GM18507 (cell line): ENCODE measurements at regions not wholly inside any gene's neighbourhood (a gene's known extent, or its start where the extent isn't known, plus 50 kb on each side); places are given as distances from the start of the nearest gene placed in this dataset.
"Not testable (repeated sequence)": the region's sequence is repeated elsewhere in the genome, so short reads cannot be mapped to it uniquely, and the experiment has no call there.

Experiments
- DNase-seq: peaks from one replicate; pipeline ENCODE4 v3.0.0; 2011; ENCODE audit warnings: low read depth; ENCODE audit not compliant: insufficient read length; ENCODE audit errors: extremely low spot score
- FAIRE-seq: peaks from 2 replicates; lab custom pipeline; 2011; peaks lifted over from hg19 to GRCh38; lab: Jason Lieb, UNC

DNA sequence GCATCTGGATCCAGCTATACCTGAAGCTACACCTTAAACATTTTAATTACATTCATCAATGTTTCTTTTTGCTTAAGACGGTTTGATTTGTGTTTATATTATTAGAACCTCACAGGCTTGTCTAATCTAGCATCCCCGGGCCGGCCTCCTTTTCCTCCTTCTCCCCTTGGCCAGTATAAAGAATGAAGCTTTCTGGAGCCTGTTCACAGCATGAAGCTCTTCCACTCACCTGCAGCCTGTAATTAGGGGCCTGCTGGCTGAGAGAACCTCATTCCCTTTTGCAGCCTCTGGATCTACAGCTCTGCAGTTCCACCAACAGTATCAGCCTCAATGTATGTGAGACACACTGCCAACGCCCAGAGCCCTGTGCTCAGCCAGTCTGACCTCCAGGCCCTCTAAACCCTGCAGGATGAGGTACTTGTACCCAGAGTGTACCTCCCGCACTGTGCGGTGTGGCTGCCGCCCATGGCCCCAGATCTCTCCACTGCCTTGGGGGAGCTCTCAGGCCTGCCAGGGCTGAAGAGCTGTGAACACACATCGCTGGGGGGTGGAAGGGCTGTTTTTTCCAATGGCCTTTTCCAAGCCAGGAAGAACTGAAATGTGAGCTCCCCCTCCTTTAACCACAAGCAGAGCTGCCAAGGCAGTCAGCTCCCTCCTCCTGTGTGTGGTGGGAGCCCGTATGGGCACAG, 114.7 kb upstream of the ALDH1A3 start:
- FAIRE-seq (no peak), DNase-seq (no peak)

DNA sequence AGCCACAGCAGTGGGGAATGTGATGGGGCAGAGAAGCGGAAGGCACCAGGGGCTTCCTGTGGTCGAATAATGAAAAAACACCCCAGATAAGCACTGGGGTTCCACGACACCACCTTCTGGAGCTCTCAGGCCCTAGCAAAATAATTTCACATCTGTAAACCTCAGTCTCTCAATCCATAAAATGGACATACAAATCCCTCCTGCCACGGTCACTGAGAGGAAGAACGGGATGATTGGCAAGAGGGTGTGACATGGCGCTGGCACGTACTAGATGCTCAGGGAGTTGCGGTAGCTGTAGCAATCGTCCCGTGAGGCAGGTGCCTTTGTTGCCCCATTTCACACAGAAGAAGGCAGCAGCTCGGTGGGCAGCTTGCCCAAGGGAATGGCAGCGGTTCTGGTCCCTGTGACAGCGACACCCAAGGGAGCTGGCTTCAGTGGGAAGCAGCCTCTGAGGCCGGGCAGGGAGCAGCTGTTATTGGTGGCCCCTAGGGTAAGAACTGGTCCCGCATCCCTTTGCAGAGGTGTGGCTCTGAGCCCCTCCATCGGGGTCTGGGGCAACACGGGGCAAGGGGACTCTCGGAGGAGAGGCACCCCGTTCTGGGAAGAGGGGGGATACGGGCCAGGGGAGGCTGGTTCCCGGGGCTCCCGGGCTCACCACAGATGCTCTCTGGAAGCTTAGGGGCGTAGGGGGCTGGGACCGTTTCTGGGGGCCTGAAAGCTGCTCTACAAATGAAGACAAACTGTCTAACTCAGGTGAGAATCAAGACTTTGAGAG, 114.0 kb upstream of the ALDH1A3 start:
- FAIRE-seq, result no peak

DNA sequence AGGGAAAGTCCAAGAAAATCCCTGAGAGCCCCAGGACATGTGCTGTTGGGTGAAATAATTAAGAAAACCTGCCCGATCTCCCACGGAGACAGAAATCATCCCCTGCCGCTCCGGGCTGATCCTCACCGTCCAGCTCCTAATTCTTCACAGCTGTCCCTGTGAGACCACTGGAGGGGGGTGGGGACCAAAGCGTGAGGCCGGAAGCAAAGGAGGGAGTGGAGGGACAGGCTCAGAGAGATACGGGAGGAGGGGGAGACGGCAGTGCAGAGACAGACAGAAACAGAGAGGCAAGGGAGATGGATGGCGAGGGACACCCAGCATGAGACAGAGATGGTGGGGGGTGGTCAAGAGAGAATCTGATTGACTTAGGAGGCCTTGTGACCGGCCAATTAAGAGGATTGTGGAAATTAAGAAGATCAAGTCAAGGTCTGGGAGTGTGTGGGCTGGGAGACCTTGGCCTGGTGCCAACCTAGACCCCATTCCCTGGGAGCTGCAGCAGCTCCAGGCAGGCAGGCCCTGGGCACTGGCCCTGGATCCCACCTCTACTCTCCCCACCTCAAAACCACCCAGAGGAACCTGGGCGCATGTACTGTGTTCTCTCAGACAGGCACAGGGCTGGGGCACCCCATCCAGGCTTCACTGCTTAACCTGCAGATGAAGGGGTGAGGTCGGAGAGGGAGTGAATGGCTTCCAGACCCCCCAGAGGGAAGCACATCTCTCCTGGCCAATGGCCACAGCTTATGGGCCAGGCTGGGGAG, 113.2 kb upstream of the ALDH1A3 start:
- FAIRE-seq, result no peak

More for the DNA sequence above, 114.0 kb upstream of the ALDH1A3 start:
- DNase-seq, result no peak

DNA sequence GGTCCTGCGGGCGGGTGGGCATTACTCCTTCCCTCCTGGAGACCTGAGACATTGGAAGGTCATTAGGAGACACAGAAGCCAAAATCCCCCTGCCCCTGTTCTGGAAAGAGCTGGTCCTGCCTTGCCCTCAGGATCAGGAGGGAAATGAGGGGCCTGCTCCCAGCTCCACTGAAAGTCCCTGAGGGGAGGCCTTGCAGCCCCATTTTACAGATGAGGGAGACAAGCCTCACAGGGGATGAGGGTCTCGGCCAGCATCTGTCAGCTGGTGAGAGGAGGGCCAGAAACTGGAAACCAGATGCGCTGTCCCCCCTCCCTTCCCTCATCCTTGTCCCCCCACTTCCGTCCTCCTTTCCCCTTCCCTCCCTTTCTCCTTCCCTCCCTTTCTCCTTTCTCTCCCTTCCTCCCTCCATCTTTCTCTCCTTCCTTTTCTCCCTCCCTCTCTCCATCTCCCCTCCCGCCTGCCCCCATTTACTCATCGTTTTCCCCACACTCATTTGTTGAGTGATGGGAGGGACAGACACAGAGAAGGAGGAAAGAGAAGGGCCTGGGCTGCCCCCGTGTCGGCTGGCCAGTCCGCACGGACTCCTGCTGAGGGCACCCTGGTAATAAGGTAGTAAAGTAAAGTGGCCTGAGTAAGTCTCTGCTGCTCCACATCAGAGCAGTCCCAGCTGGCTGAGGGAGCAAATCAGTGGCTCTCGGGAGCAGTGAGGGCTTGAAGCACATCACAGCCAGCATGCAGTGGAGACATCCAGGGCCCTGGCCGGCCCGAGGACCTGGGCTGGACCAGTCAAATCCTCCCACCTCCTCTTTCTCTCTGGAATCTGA, 112.4 kb upstream of the ALDH1A3 start:
- FAIRE-seq (no peak), DNase-seq (no peak)

More for the DNA sequence above, 113.2 kb upstream of the ALDH1A3 start:
- no peak for DNase-seq

DNA sequence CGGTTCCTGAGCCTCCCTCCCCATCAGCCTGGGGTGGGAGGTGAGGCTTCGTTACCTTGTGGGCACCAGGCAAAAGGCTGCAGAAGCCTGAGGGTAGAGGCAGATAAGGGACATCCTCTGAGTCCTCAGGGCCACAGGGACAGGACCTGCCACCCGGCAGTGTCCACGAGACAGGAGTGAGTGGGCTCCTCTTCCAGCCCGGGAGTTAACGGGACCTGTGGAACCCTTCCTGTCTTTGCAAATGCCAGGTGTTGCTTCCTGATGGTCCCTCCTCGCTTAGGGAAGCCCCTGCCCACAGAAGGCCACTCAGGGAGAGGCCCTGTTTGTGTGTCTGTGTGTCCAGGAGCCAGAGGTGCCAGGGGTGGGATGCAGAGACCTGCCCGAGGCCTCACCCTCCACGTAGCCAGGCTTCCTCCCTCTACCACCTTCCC, 111.1 kb upstream of the ALDH1A3 start:
- no peak for FAIRE-seq
- no peak for DNase-seq

DNA sequence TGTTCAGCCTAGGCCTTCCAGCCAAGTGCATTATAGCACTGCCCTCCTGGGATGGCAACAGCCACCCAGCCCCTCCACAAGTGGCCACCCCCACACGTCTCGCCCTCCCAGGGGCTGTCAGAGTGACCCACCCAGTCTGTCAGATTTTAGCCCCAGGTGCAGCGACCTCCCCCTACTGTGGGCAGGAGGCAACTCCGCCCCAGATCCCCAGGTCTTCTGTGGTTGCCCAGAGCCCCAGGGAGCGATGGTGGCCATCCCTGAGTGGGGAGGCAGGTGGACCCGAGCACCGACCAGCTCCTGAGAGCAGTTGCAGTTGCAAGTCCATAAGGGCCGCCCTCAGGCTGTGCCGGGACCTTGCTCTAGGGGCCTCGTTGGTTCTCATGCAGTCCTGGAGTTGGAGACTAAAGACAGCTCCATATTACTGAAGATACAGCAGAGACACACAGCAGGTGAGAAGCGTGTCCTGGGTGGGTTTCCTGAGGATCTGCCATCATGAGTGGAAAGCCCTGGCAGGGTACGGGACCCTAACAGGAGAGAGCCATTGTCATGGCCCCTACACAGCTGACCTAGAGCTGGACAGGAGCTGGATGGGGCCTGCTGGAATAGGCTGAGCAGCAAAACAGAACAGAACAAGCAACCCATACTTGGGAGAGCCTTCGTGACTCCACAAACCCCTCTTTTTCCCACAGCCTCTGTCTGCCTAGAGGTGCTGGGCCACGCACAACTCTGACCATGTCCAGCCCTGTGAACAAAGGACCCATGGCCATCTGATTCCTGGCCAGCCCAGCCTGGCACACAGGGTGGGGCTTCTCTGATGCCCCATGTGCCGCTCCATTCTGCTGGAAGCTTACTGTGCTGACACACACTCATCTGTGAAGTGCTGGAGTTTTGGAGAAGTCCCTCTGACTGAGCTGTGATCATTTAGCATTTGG, 110.3 kb upstream of the ALDH1A3 start:
- DNase-seq, result no peak
- no peak for FAIRE-seq

DNA sequence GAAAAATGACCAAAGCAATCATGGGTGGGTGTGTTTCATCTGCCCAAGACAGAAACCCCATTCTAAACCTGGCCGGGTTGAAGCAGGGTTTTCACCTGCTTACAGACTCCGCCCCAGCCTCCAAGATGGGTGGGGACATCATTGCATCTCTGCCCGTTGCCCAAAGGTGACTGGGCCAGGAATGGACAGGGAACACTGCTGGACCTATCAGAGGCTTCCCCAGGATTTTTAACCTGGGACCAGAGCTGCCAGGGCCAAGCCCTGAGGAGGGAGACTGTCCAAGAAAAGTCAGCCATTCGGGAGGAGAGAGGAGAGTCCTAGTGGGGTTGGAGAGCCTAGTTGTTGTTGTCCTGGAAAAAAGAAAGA, 109.7 kb upstream of the ALDH1A3 start:
- no peak for FAIRE-seq
- no peak for DNase-seq

DNA sequence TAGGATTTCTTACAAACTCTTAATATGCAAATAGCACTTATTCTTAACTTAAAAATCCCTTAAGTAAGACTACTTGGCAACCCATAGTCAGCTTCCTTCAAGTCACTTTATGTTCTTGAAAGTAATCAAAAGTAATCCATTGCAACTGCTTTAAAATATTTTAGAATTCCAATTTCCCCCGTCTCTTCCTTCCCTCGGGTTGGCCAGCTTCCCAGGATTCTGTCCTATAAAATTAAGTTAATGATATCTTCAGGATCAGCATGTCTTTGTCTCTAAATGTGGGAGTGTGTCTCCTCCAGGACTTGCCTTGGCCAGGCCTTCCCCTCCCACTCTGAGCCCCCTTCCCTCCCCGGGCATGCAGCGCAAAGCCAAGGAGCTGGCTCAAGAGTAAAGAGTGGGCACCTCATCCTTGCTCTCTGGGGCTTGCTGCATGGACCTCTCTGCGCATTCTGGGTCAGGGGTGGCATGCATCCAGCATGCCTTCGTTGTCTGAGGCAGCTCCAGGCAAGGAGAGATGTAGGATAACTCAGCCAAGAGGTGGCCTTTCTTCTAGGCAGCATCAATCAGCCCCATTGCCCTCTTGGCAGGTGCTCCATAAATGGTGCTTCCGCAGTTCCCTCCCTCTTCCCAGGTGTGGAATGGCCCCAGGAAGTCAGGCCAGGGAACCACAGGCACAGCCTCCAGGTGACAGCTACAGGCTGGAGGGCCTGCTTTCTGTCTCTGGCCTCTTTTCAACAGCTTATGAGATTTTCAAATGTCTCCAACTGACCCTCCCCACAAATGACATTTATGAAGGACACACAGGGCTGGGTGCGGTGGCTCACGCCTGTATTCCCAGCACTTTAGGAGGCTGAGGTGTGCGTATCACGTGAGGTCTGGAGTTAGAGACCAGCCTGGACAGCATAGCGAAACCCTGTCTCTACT, 108.7 kb upstream of the ALDH1A3 start:
- DNase-seq (no peak), FAIRE-seq (no peak)

DNA sequence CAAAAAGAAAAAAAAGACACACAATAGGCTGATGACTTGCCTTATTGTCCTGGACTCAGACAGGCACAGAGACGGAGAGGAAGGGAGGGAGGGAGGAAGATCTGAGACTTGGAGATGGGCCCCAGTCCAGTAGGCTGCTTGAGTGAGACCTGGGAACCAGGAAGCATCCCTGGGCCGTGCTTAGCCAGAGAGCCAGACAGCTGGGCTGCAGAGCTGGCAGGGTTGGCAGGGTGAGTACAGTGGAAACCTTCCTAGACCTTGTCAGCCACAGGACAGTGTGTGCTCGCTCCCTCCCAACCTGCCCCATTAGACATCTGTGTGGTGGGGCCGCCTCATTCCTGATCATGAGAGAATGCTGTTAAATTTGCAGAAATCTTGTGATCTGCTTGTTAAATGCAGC, 107.9 kb upstream of the ALDH1A3 start:
- no peak for FAIRE-seq
- no peak for DNase-seq

DNA sequence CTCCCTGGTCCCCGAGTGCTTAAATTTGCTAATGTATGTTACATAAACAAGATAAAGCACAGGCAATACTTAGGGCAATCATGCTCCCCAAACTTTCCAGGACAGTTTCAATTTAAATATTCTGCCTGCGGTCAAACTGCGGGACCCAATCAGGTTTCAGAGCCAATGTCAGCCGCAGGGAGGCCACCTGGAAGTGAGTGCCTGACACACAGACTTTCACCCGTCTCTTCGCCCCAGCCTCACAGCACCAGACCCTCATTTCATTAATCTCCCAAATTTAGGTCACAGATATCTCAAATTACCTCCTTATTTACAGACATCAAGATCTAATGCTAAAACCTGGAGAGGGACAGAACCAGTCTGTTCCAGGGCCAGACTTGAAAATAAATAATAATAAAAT, 107.2 kb upstream of the ALDH1A3 start:
- DNase-seq (no peak), FAIRE-seq (no peak)

DNA sequence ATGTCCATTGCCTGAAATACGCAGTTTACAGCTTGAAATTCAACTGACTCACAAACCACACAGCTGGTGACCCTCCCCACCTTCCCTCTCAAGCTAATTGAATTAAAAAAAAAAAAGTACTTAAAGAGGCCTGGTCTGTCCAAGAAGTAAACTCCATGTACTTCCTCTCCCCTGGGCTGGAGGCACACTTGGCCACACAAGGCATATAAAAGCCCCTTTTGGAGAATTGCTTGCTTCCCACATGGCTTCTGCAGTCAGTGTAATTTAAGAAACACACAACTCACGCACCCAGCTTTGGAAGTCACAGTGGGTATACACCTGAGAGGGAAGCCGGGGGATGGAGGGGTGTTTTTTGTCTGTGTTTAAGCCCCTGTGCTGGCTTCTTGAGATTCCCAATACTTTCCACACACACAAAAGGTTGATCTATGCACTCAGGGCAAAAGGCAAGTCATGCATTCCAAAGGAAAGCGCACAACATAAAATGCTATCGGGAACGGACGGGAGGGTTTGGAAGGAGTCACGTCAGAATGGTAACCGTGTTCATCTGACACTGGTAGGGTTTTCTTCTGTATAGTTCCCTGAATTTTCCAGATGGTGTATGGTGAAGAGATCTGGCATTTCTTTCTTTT, 106.6 kb upstream of the ALDH1A3 start:
- FAIRE-seq, result no peak
- no peak for DNase-seq

DNA sequence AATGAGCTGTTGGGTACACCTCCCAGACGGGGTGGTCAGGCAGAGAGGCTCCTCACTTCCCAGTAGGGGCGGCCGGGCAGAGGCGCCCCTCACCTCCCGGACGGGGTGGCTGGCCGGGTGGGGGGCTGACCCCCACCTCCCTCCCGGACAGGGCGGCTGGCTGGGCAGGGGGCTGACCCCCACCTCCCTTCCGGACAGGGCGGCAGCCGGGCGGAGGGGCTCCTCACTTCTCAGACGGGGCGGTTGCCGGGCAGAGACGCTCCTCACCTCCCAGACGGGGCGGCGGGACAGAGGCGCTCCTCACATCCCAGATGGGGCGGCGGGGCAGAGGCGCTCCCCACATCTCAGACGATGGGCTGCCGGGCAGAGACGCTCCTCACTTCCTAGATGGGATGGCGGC, 105.6 kb upstream of the ALDH1A3 start:
- FAIRE-seq, DNase-seq: not testable (repeated sequence)

DNA sequence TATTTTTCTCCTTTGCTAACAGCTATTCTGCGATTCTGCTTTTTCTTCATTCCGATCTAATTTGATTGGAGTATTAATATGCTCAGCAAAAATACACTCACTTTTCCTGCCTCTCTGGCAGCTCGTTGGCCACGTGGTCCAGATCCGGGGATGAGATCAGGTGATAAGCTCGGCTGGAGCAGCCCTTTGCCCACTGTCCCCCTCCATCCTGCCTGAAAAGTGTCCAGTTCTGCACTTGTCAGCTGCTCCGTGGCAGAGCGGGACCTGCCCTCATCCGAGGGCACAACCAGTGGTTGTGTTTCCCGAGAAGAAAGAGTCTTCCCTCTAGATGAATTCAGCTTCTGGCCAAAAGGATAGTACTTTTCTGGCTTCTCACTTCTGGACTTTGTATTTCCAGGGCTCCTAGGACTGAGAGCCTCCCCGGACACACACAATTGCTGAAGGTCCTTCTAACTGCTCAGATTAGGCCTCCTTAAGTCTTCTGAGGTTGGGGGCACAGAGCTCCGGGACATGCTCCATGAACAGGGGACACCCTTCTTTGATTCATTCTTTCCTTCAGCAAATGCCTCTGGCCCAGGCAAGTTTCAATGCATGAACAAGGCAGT, 103.9 kb upstream of the ALDH1A3 start:
- FAIRE-seq, result no peak
- no peak for DNase-seq

DNA sequence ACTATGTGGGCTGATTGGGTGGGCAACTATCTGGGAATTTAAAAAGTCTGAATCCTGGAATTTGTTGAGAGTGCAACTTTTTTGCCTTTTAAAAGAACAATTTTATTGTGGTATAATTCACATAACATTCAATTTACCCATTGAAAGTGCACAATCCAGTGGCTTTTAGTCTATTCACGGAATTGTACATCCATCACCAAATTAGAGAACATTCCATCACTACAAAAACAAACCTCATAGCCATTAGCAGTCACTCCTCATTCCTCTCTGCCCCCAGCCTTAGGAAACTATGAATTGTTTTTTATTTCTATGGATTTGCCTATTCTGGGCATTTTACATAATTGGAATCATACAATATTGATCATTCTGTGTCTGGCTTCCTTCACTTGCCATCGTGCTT, 101.8 kb upstream of the ALDH1A3 start:
- no peak for DNase-seq
- FAIRE-seq, result no peak

DNA sequence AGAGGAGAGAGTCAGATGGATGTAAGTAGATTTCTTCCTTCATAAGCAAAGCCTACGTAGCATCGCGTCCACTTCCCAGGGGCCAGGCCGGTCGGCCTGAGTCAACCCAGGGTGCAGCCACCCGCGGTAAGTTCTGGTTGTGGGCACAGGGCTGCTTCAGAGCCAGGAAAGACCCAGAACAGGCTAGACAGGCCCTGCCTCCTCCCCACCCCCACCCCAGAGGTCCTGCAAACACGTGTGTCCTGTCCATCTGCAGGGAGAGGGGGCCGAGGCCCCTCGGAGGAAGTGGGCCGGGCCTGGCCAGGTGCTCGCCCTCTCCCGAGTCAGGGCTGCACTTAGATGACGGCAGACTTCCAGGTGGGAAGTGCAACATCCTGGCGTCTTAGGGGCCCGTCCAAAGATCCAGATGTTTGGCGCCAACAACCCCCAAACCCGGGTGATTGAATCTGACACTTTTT, 100.8 kb upstream of the ALDH1A3 start:
- DNase-seq (no peak), FAIRE-seq (no peak)

DNA sequence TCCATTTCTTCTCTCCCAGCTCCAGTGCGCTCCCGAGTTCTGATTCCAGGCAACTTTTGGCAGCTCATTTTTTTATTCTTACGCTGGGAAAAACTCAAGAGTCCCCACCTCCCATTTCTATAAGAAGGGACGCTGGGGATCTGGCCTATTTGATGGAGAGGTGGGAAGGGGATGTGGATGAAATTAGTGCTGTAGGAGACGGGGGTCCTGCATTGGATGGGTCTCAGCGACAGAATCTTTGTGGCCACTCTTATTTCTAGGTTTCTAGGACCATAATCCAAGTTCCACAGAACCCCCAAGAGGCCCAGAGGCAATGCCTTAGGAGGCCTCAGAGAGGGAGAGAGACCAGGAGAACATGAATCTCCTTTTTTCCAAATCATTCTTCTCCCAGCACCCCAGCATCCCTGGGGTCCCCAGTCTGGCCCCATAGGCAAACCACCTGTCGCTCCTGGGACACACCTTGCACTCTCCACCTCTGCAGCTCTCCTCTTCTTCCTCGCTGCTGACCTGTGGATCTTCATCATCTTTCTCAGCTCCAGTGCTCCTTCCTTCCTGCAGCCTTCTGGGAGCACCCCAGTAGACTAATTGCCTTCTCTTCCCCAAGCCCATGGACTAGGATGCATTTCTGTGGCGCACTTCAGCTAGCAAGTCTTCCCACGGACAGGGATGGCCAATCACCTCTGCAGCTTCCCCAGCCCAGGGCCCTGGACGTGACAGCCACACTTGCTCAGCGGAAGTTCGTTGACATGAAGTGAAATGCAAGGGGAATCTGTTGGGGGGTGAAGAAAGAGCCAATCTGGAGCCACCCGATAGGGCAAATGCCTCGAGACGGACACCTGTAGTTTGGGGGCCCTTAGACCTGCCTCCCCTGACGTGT, 100.1 kb upstream of the ALDH1A3 start:
- FAIRE-seq (no peak), DNase-seq (no peak)
